H1 (cell line): ENCODE measurements at regions not wholly inside any gene's neighbourhood (a gene's known extent, or its start where the extent isn't known, plus 50 kb on each side); places are given as distances from the start of the nearest gene placed in this dataset.

Source experiments
- CREB1 ChIP-seq: IDR thresholded peaks from 2 replicates; pipeline ENCODE4 v1.6.1; 2012; ENCODE audit warnings: inconsistent platforms
- EZH2 ChIP-seq: fragments of 200-600 bp; sonication (generic); IDR thresholded peaks from 2 replicates; pipeline ENCODE4 v1.7.1; 2012; ENCODE audit warnings: low read depth, mild to moderate bottlenecking, moderate library complexity, low read length, inconsistent platforms; ENCODE audit not compliant: severe bottlenecking
- JUN ChIP-seq: IDR thresholded peaks from 2 replicates; pipeline ENCODE4 v1.6.1; 2011; ENCODE audit warnings: low read depth, mild to moderate bottlenecking, improper control_type of control experiment, low read length
- POLR2A ChIP-seq, 2 experiments: IDR thresholded peaks; 1 replicate in 1 of 2; 2 replicates in 1 of 2; pipeline ENCODE4 v1.6.1; 2011; ENCODE audit warnings: low read depth in 2 of 2, low read length in 2 of 2, mild to moderate bottlenecking in 2 of 2; ENCODE audit errors: control extremely low read depth in 1 of 2
- RBBP5 ChIP-seq: IDR thresholded peaks from 2 replicates; pipeline ENCODE4 v1.7.1; 2012; ENCODE audit warnings: low read depth, mild to moderate bottlenecking, inconsistent platforms, low read length, moderate library complexity, borderline replicate concordance
- TF ChIP-seq, protein P1 (sequence below): IDR thresholded peaks from 2 replicates; pipeline ENCODE4 v1.6.1; 2012; ENCODE audit warnings: low read length, inconsistent platforms

DNA sequence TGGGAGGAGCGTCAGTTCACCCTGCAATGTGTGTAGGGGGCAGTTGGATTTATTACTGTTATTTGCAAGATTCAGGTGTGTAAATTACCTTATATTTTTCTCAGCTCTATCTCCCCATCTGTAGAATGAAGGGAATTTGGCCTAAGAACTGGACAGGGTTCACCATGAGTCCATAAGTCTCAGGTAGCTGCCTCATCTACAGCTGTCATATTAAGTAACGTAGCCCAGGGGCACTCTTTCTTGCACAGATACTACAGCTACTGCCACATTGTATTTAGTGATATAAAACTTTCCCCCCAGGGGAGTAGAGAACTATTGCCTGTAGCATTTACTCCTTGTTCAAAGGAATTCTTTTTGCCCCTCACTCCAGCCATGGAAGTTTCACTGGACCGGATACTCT lies 301.4 kb upstream of the ZNF608 start:
- TF ChIP-seq EZH2 (no peak), RBBP5 (no peak), POLR2A (IDR thresholded peaks at IDR 0.05; ENCODE audit: control extremely low read depth in 1 of 2, low read depth in 2 of 2, low read length in 2 of 2) (no peak), CREB1 (no peak), JUN (no peak)
- TF ChIP-seq, protein P1, sequence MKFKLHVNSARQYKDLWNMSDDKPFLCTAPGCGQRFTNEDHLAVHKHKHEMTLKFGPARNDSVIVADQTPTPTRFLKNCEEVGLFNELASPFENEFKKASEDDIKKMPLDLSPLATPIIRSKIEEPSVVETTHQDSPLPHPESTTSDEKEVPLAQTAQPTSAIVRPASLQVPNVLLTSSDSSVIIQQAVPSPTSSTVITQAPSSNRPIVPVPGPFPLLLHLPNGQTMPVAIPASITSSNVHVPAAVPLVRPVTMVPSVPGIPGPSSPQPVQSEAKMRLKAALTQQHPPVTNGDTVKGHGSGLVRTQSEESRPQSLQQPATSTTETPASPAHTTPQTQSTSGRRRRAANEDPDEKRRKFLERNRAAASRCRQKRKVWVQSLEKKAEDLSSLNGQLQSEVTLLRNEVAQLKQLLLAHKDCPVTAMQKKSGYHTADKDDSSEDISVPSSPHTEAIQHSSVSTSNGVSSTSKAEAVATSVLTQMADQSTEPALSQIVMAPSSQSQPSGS: no peak
